HG02970 (cell line): ENCODE measurements at regions not wholly inside any gene's neighbourhood (a gene's known extent, or its start where the extent isn't known, plus 50 kb on each side); places are given as distances from the start of the nearest gene placed in this dataset.

Source experiments
- ATAC-seq: cut with Tn5 transposase; IDR thresholded peaks from one replicate; pipeline ENCODE4 v1.9.1; 2021; ENCODE audit warnings: mild to moderate bottlenecking, moderate library complexity, moderate number of reproducible peaks; ENCODE audit not compliant: unreplicated experiment, low FRiP score

DNA sequence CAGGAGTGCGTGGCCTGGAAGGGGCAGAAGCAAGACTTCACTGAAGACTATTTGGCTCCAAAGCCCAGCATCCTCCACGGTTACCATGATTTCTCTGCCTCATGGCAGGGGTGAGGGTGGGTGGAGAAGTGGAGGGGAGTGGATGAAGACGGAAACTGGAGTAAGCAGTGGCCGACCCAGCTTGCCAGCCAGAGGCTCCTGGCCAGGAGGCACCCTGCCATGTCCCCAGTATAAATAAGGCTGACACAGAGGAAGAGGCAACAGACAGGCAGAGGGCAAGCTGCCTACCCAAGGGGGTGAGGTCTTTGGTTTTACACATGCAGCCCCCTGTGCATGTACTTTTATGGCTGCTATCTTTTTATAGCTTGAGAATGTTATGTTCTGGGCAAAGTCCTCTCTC is 102.6 kb upstream of the TBX20 start:
- ATAC-seq = no peak

DNA sequence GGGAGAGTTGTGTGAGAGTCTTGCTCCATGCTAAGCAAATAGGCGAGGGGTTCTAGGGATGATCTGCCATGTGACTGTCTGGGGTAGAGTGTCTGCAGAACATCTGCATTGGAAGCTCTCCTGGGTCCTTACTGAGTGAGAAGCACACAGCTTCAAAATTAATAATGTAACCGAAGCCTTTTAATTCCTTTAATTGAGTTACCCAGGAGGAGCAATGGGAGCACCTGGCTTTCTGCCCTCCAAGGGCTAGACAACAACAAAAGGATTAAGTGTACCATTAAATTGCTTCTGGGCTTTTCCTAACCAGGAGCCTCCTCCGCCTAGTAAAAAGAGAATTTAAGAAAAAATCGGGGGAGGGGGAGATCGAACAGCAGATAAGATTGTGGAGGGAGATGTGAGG is 102.0 kb upstream of the TBX20 start:
- no peak for ATAC-seq

- no peak for ATAC-seq
Observed at GRCh38 chr7:35355199-35355598, 101.3 kb upstream of the TBX20 start.

DNA sequence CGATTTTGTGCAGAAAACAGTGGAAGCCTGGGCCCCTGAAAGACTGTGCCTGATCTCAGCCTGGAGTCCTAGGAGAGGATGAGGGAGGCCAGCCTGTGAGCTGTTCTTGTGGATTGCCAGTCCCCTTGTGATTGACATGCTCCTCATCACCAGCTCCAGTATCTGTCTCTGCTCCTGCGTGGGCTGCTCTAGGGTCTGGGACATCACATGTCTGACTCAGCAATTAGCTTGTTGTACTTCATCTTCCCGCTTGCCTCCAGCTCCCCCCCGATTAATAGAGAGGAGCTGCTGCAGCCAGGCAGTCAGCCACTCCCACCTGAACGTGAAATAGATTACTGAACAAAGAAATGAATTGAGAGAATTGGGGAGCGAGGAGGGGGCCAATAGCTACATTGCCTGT is 99.6 kb upstream of the TBX20 start:
- no peak for ATAC-seq

GRCh38 chr7:35351466-35351865 is 97.6 kb upstream of the TBX20 start:
- ATAC-seq = no peak

- no peak for ATAC-seq
Observed at GRCh38 chr7:35348611-35349400, 94.9 kb upstream of the TBX20 start.

DNA sequence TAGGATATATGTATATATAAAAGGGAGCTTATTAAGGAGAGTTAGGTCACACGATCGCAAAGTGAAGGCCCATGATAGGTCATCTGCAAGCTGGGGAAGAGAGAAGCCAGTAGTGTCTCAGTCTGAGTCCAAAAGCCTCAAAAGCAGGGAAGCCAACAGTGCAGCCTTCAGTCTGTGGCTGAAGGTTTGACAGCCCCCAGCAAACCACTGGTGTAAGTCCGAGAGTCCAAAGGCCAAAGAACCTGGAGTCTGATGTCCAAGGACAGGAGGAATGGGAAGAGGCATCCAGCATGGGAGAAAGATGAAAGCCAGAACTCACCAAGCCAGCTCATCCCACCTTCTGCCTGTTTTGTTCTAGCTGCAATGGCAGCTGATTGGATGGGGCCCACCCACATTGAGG is 88.9 kb upstream of the TBX20 start:
- no peak for ATAC-seq

DNA sequence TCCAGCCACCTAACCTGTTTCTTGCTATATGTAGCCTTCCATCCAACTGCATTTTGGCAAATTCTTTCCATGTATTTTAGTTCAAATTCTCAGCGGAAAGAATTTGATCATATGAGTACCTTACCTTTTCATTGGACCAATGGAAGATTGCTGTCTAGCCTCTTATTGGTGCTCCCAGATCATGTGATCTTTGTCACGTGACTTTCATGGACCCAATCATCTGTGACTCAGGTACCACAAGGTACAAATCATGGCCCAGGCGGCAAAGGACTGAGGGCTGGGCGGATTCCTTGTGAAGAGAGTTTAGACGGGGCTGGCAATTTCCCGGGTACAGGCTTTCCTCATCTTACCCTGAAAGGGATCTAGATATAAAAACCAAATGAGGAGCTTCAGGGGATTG is 85.9 kb upstream of the TBX20 start:
- no peak for ATAC-seq

DNA sequence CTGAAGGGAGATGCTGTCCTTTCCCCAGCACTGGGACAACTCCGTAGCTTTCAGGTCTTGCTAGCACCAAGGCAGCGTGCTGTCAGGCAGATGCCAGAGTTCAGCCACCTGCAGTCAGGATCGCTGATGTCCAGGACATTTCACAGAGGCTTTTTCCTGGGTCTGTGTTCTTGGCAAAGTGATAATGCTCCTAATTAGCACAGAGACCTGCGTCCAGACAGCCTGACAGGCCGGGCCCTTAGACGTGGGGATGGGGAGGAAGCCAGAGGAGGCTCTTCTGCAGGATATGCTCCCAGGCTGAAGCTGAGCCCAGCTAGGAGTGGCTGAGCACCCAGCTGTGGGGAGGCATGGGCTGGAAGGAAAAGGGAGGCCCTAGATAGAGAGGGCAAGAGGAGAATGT is 82.5 kb upstream of the TBX20 start:
- no peak for ATAC-seq

GRCh38 chr7:35334506-35334905 is 80.6 kb upstream of the TBX20 start:
- no peak for ATAC-seq

- no peak for ATAC-seq
Observed at GRCh38 chr7:35333265-35333664, 79.4 kb upstream of the TBX20 start.

- no peak for ATAC-seq
Observed at GRCh38 chr7:35331730-35332678, 78.1 kb upstream of the TBX20 start.

- no peak for ATAC-seq
Observed at GRCh38 chr7:35329026-35329425, 75.1 kb upstream of the TBX20 start.

- ATAC-seq = no peak
Observed at GRCh38 chr7:35319606-35320005, 65.7 kb upstream of the TBX20 start.

DNA sequence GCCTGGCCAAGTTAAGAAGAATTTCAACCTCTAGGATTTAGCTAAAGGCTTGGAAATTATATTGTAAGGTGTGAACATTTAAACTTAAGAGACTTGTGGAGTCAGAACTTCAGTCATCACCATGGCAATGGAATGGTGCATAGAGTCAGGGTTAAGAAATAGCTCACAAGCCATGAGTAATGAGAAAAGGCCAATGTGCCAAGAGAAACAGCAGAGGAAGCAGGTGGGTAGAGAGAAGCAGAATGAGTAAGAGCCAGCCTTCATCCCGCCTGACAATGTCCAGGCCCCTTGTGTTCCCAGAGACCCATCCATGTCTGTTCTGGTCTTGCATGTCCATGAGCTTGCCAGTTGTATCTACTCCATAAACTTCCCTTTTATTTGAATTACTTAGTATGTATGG is 62.6 kb upstream of the TBX20 start:
- no peak for ATAC-seq

DNA sequence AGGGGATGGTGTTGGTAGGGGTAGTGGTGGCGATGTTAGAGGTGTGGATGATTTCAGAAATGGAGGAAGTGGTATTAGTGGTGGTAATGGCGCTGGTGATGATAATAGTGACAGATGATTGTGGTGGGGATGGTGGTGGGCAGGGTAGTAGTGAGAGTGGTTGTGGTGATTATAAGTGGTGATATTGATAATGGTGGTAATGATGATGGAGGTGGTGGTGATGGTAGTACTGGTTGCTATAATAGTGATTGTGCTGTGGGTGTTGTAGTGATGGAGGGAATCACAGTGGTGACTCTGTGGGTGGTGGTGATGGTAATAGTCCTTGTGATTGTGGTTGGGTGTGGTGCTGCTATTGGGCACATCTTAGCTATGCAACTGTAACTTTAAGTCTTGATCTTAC is 61.6 kb upstream of the TBX20 start:
- ATAC-seq = no peak

GRCh38 chr7:35314354-35314753 is 60.5 kb upstream of the TBX20 start:
- no peak for ATAC-seq

DNA sequence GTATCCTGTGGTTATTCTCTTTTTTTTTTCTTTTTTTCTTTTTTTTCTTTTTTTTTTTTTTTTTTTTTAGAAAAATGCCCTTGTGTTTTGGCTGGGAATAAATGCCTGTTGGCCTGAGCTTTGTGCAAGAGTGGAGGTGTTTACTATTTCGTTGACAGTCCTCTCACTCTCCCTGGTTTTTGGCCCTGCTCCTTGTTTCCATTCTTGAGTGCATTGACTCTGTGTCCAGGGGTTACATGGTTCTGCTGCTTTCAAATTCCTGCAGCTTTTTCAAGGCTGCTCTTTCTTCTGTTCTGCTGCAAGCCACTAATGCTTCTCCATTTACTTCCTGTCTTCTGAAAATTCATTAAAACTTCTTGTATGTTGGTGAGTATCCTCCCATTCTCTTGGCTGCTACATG is 59.7 kb upstream of the TBX20 start:
- ATAC-seq = no peak
